ENCODE measurements at regions not wholly inside any gene's neighbourhood (a gene's known extent, or its start where the extent isn't known, plus 50 kb on each side); places are given as distances from the start of the nearest gene placed in this dataset.

DNA sequence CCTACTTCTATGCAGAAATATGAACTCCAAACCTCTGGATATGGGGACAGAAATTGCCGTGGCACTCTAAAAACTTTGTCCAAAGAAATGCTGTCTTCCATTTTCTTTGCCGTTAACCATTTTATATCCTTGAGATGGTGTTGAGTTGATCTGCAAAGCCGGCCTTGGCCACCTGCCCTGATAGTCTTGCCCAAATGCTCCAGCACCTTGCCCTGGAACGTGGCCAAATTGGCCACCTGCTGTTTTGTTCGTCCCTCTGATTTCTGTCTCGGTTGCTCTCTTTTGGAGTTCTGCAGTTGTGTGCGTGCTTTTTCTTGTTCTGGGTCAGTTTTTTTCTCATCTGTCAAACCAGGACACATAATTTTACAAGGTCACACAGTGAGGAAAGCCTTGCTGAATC, 239.7 kb upstream of the GMDS start:
- WGBS, 5 donors = 76 to 92% (median 77%) methylated on average over 7 of the region's 7 CpGs

DNA sequence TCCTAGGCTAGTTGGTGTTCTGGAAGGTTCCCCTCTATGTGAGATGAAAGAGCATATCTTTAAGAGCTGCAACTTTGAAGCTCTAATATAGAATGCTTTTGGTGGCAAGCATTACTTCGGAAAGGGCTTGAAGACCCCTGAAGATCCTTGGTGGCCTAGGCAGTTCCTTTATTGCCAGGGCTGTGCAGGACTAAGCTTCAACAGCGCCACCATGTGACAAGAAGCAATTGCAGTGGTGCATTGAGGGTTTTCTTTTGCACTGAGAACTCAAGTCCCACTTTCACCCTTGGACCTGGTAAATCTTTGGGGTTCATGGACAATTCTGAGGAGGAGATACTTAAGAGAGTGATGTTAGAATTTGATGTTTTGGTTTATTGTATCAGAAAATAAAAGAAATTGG, 237.4 kb upstream of the GMDS start:
- Histone ChIP-seq H3K27ac (no peak overlapping the region), H3K9me3 (peaks cover 3 to 28% (median 24%) of the 10 kb centered on the region in 8 donors), H3K36me3 (no peaks in the 10 kb centered on the region), H3K4me3 (no peak overlapping the region), H3K4me1 (peaks cover 0 to 5% (median 0%) of the 10 kb centered on the region in 6 donors), H3K27me3 (replicated peaks in 1 of 7) (no peaks in the 10 kb centered on the region)
- no peak for TF ChIP-seq POLR2AphosphoS5 (IDR thresholded peaks at IDR 0.05)
- no peak for TF ChIP-seq POLR2A (IDR thresholded peaks at IDR 0.05)
- TF ChIP-seq, protein P1, sequence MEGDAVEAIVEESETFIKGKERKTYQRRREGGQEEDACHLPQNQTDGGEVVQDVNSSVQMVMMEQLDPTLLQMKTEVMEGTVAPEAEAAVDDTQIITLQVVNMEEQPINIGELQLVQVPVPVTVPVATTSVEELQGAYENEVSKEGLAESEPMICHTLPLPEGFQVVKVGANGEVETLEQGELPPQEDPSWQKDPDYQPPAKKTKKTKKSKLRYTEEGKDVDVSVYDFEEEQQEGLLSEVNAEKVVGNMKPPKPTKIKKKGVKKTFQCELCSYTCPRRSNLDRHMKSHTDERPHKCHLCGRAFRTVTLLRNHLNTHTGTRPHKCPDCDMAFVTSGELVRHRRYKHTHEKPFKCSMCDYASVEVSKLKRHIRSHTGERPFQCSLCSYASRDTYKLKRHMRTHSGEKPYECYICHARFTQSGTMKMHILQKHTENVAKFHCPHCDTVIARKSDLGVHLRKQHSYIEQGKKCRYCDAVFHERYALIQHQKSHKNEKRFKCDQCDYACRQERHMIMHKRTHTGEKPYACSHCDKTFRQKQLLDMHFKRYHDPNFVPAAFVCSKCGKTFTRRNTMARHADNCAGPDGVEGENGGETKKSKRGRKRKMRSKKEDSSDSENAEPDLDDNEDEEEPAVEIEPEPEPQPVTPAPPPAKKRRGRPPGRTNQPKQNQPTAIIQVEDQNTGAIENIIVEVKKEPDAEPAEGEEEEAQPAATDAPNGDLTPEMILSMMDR (IDR thresholded peaks at IDR 0.05 in 8 of 11, conservative IDR thresholded peaks at IDR 0.05 in 3 of 11) = no peak
- no peak for DNase-seq
- intact Hi-C loops (cut with DNase I; ENCODE audit: low total_unique reads) = no loop called here
- 79 to 91% (median 84%) methylated on average over 2 of the region's 2 CpGs for WGBS, 5 donors

More for the DNA sequence above, 239.7 kb upstream of the GMDS start:
- H3K27ac ChIP-seq = no peak overlapping the region
- H3K9me3 ChIP-seq = peaks cover 3 to 28% (median 24%) of the 10 kb centered on the region in 8 donors
- no peaks in the 10 kb centered on the region for H3K36me3 ChIP-seq
- H3K4me3 ChIP-seq = no peak overlapping the region
- no peak for DNase-seq
- H3K4me1 ChIP-seq = peaks cover 0 to 2% (median 0%) of the 10 kb centered on the region in 6 donors
- no peaks in the 10 kb centered on the region for H3K27me3 ChIP-seq (replicated peaks in 1 of 7)
- TF ChIP-seq POLR2A (IDR thresholded peaks at IDR 0.05) = no peak
- TF ChIP-seq, protein P1 (IDR thresholded peaks at IDR 0.05 in 8 of 11, conservative IDR thresholded peaks at IDR 0.05 in 3 of 11) = no peak
- TF ChIP-seq POLR2AphosphoS5 (IDR thresholded peaks at IDR 0.05) = no peak
- intact Hi-C loops (cut with DNase I; ENCODE audit: low total_unique reads) = no loop called here

DNA sequence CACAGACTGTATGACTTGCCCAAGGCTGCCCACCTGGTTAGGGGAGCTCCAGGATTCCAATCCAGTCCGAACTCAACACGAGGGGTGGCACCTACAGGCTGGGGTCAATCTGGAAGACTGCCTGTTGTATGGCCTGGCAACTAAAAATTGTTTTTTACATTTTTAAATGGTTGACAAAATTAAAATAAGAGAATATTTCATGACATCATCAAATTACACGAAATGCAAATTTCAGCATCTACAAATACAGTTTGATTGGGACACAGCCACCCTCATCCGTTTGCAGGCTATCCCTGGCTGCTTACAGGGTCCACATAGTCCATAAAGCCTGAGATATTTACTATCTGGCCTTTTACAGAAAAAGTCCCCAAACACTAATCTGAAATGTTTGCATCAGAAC, 235.9 kb upstream of the GMDS start:
- Histone ChIP-seq H3K9me3 (peaks cover 3 to 28% (median 24%) of the 10 kb centered on the region in 8 donors), H3K27me3 (replicated peaks in 1 of 7) (no peaks in the 10 kb centered on the region), H3K27ac (no peak overlapping the region), H3K4me1 (peaks cover 0 to 5% (median 0%) of the 10 kb centered on the region in 6 donors), H3K36me3 (no peaks in the 10 kb centered on the region), H3K4me3 (no peak overlapping the region)
- intact Hi-C loops (cut with DNase I; ENCODE audit: low total_unique reads) = no loop called here
- no peak for DNase-seq
- 81 to 92% (median 87%) methylated on average over 4 of the region's 4 CpGs for WGBS, 5 donors
- TF ChIP-seq POLR2A (IDR thresholded peaks at IDR 0.05) (no peak), POLR2AphosphoS5 (IDR thresholded peaks at IDR 0.05) (no peak)
- TF ChIP-seq, protein P1 (IDR thresholded peaks at IDR 0.05 in 8 of 11, conservative IDR thresholded peaks at IDR 0.05 in 3 of 11) = no peak

DNA sequence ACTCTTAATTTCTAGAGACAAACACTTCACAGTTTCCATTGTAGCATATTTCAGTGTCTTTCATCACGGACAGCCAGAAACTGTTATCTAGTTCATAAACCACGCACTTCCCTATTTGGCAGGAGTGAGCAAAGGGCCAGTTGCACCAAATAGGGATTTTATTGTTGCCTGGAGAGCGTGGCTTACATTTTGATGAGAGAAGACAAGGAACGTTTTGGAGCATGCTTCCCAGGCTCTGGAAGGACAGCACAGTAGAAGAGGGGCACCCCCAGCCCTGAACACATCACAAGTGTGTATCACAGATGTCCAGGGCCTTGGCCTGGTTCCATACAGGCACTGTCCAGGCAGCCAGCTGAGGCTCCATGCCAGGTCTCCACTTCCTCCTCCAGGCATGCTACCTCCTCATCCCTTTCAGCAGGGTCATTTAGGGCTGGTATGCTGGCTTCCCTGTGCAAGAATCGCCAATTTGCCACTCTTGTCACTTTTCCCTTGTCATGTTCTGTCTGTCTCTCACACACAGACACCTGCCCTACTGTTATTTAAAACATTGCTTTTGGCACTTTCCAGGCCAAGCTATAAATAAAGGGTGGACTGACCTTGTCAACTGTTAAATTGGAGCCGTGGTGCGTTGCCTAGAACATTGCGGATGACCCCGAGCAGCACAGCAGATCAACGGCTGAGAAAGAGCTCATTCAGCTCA, 235.0 kb upstream of the GMDS start:
- 56 to 67% (median 65%) methylated on average over 10 of the region's 10 CpGs for WGBS, 5 donors
- Histone ChIP-seq H3K4me1 (peaks cover 0 to 5% (median 0%) of the 10 kb centered on the region in 6 donors), H3K36me3 (no peaks in the 10 kb centered on the region), H3K27ac (no peak overlapping the region), H3K4me3 (no peak overlapping the region), H3K27me3 (replicated peaks in 1 of 7) (no peaks in the 10 kb centered on the region), H3K9me3 (peaks cover 3 to 28% (median 24%) of the 10 kb centered on the region in 8 donors)
- intact Hi-C loops (cut with DNase I; ENCODE audit: low total_unique reads) = no loop called here
- DNase-seq = no peak
- no peak for TF ChIP-seq POLR2A (IDR thresholded peaks at IDR 0.05)
- TF ChIP-seq, protein P1 (IDR thresholded peaks at IDR 0.05 in 8 of 11, conservative IDR thresholded peaks at IDR 0.05 in 3 of 11) = no peak
- TF ChIP-seq POLR2AphosphoS5 (IDR thresholded peaks at IDR 0.05) = no peak
